K562 (cell line): ENCODE measurements at regions not wholly inside any gene's neighbourhood (a gene's known extent, or its start where the extent isn't known, plus 50 kb on each side); places are given as distances from the start of the nearest gene placed in this dataset.

Source experiments
- ATAC-seq: fragments of 200-7000 bp; cut with Tn5 transposase; 3 replicates; pipeline ENCODE4 v1.9.1; 2020; ENCODE audit warnings: moderate library complexity
- BruUV-seq: library from RNA; stranded (reverse); fragments of 400-500 nt; replicated peaks from 2 replicates; lab custom pipeline; 2021; lab: Mats Ljungman, UMichigan
- CTCF ChIA-PET: fragments of 300-600 bp; formaldehyde crosslinking; extraction: SDS; loops from one replicate; lab custom pipeline; 2021; ENCODE audit warnings: low intra/inter-chr PET ratio; lab: Yijun Ruan, JAX
- POLR2A ChIA-PET: fragments of 300-600, 350-650 bp; sonication (Branson Sonifier 250); formaldehyde crosslinking; extraction: SDS; loops from one replicate; lab custom pipeline; 2021; ENCODE audit warnings: antibody characterized with exemption, inconsistent platforms; lab: Yijun Ruan, JAX
- DNase-seq, 4 experiments: peaks; one replicate each; pipeline versions ENCODE4 v3.0.0 to v3.0.0-alpha.2; 2011 to 2018; ENCODE audit warnings: low spot score in 3 of 4, mixed read lengths in 3 of 4; ENCODE audit errors: extremely low read depth in 1 of 4
- FAIRE-seq: peaks from 2 replicates; lab custom pipeline; 2011; peaks lifted over from hg19 to GRCh38; lab: Jason Lieb, UNC
- H2AFZ ChIP-seq: 2 replicates; pipeline ENCODE4 v1.6.0; 2011; ENCODE audit warnings: low read depth, low read length, control low read depth, inconsistent platforms
- H3K27ac ChIP-seq: fragments of 200-600 bp; 3 replicates; pipeline ENCODE4 v1.8.0; 2011; ENCODE audit warnings: low read depth, mild to moderate bottlenecking, control low read depth, inconsistent platforms, low read length, moderate library complexity, mixed read lengths; ENCODE audit errors: extremely low read depth
- H3K27me3 ChIP-seq, 2 experiments: fragments of 300-600 bp in 1 of 2; 2 replicates in 1 of 2; 3 replicates in 1 of 2; pipeline versions ENCODE4 v1.6.0 to v1.8.0; 2011; ENCODE audit warnings: inconsistent platforms in 2 of 2, low read length in 2 of 2, mild to moderate bottlenecking in 1 of 2, mixed read lengths in 1 of 2, moderate library complexity in 1 of 2; ENCODE audit not compliant: control insufficient read depth in 2 of 2, insufficient read depth in 2 of 2
- H3K36me3 ChIP-seq: fragments of 300-600 bp; 3 replicates; pipeline ENCODE4 v1.8.0; 2011; ENCODE audit warnings: mild to moderate bottlenecking, low read length, inconsistent platforms; ENCODE audit not compliant: control insufficient read depth, insufficient read depth
- H3K4me1 ChIP-seq, 2 experiments: fragments of 200-600 bp in 1 of 2; replicated peaks in 1 of 2; 2 replicates in 1 of 2; 3 replicates in 1 of 2; pipeline versions ENCODE4 v1.5.1 to v1.8.0; 2011; ENCODE audit warnings: inconsistent platforms in 2 of 2, low read length in 2 of 2, mild to moderate bottlenecking in 1 of 2, mixed read lengths in 1 of 2, moderate library complexity in 1 of 2; ENCODE audit not compliant: control insufficient read depth in 2 of 2, insufficient read depth in 2 of 2
- H3K4me2 ChIP-seq: 2 replicates; pipeline ENCODE4 v1.6.1; 2011; ENCODE audit warnings: low read length, control low read depth, inconsistent platforms, mixed read lengths; ENCODE audit not compliant: insufficient read depth
- H3K4me3 ChIP-seq: fragments of 200-600 bp; sonication (generic), shearing (Covaris generic); 2 replicates; pipeline ENCODE4 v1.5.1; 2016; ENCODE audit warnings: control low read depth, inconsistent platforms
- H3K79me2 ChIP-seq: fragments of 200-600 bp; 3 replicates; pipeline ENCODE4 v1.8.0; 2011; ENCODE audit warnings: low read length, inconsistent platforms; ENCODE audit not compliant: control insufficient read depth, insufficient read depth
- H3K9ac ChIP-seq, 2 experiments: 2 replicates each; pipeline versions ENCODE4 v1.6.0 to v1.6.1; 2011; ENCODE audit warnings: low read depth in 2 of 2, low read length in 2 of 2, control low read depth in 1 of 2, inconsistent platforms in 1 of 2, mild to moderate bottlenecking in 1 of 2, mixed read lengths in 1 of 2; ENCODE audit not compliant: insufficient read depth in 1 of 2
- H3K9me1 ChIP-seq: one replicate; pipeline ENCODE4 v1.6.0; 2011; ENCODE audit warnings: inconsistent platforms, mild to moderate bottlenecking, low read length, moderate library complexity; ENCODE audit not compliant: control insufficient read depth, insufficient read depth
- H3K9me3 ChIP-seq: replicated peaks from 2 replicates; pipeline ENCODE4 v1.5.1; 2011; ENCODE audit warnings: low read depth, low read length, inconsistent platforms; ENCODE audit not compliant: control insufficient read depth, insufficient read depth
- H4K20me1 ChIP-seq: replicated peaks from 2 replicates; pipeline ENCODE4 v1.6.1; 2011; ENCODE audit warnings: low read length, inconsistent platforms, mixed read lengths; ENCODE audit not compliant: control insufficient read depth, insufficient read depth
- FOXA1 ChIP-seq: fragments of 450-650 bp; IDR thresholded peaks from 2 replicates; pipeline ENCODE4 v1.6.1; 2016; ENCODE audit warnings: mild to moderate bottlenecking, borderline replicate concordance
- IFI16 ChIP-seq: fragments of 250-450 bp; sonication (Bioruptor Pico); IDR thresholded peaks from 2 replicates; pipeline ENCODE4 v2.1.2; 2022; ENCODE audit warnings: mild to moderate bottlenecking, inconsistent platforms
- JUN ChIP-seq, 2 experiments: sonication (generic) in 1 of 2; formaldehyde crosslinking in 1 of 2; IDR thresholded peaks; 2 replicates each; pipeline versions ENCODE4 v1.6.1 to v1.8.0; 2012 to 2022; ENCODE audit warnings: borderline replicate concordance in 2 of 2, mild to moderate bottlenecking in 2 of 2, improper control_type of control experiment in 1 of 2, low read depth in 1 of 2, low read length in 1 of 2, missing genetic modification reagents in 1 of 2
- NCOA2 ChIP-seq, 2 experiments: fragments of 450-650 bp; IDR thresholded peaks; 2 replicates each; pipeline ENCODE4 v1.6.1; 2018; ENCODE audit warnings: mild to moderate bottlenecking in 2 of 2, moderate library complexity in 1 of 2; ENCODE audit not compliant: partially characterized antibody in 2 of 2
- NR0B1 ChIP-seq: fragments of 450-650 bp; IDR thresholded peaks from one replicate; pipeline ENCODE4 v1.6.1; 2018; ENCODE audit warnings: mild to moderate bottlenecking, moderate library complexity; ENCODE audit not compliant: partially characterized antibody
- NUFIP1 ChIP-seq: fragments of 450-650 bp; IDR thresholded peaks from 2 replicates; pipeline ENCODE4 v1.6.1; 2018; ENCODE audit not compliant: partially characterized antibody
- RBM15 ChIP-seq: fragments of 200-400 bp; formaldehyde crosslinking; IDR thresholded peaks from 2 replicates; pipeline ENCODE4 v1.6.1; 2018; ENCODE audit warnings: mild to moderate bottlenecking, low read length, moderate library complexity; ENCODE audit not compliant: insufficient read depth
- RBM39 ChIP-seq: fragments of 200-400 bp; formaldehyde crosslinking; optimal IDR thresholded peaks from 2 replicates; pipeline ENCODE3; 2018; ENCODE audit warnings: low read depth, low read length
- ZFX ChIP-seq: sonication (generic); formaldehyde crosslinking; IDR thresholded peaks from 2 replicates; pipeline ENCODE4 v1.8.0; 2022; ENCODE audit warnings: mild to moderate bottlenecking, missing genetic modification reagents, moderate library complexity
- ZNF274 ChIP-seq: IDR thresholded peaks from 2 replicates; pipeline ENCODE4 v1.6.1; 2011; ENCODE audit warnings: low read depth, mild to moderate bottlenecking, low read length, moderate library complexity, borderline replicate concordance
- WGBS: fragments of 100-300 bp; shearing (Covaris generic); methylation state at CpG from one replicate; pipeline ENCODE4 v1.1.6; 2016; ENCODE audit warnings: low coverage, mixed read lengths; ENCODE audit not compliant: insufficient coverage; ENCODE audit errors: missing lambda C conversion rate; 5-methylcytosine and 5-hydroxymethylcytosine counted together
- in situ Hi-C: fragments of 300-500 bp; cut with MboI; formaldehyde crosslinking; loops from 4 replicates; pipeline ENCODE4 v1.15.0; 2018; ENCODE audit warnings: inconsistent platforms, mixed read lengths
- intact Hi-C: fragments of 100-400 bp; cut with micrococcal nuclease; formaldehyde crosslinking; loops from 2 replicates; pipeline ENCODE4 v1.14.2; 2022

- no peak for TF ChIP-seq RBM15
Measured at GRCh38 chr4:110270492-110271197, 72.2 kb upstream of the ELOVL6 start (continued).

GRCh38 chr4:110268790-110269189 lies 70.4 kb upstream of the ELOVL6 start:
- intact Hi-C loops: no loop called here
- no peaks in the 10 kb centered on the region for H3K4me1 ChIP-seq

More at GRCh38 chr4:110268790-110269189, 70.4 kb upstream of the ELOVL6 start:
- 55% methylated on average over 5 of the region's 5 CpGs for WGBS
- H3K79me2 ChIP-seq: no peaks in the 10 kb centered on the region
- in situ Hi-C loops: no loop called here
- ATAC-seq (no peak), DNase-seq (no peak)
- H3K36me3 ChIP-seq: no peaks in the 10 kb centered on the region
- ChIA-PET POLR2A (no interaction called here), CTCF (no interaction called here)
- H3K4me3 ChIP-seq: no peak overlapping the region
- no TSS peak for BruUV-seq
- no peak overlapping the region for H2AFZ ChIP-seq
- no peaks in the 10 kb centered on the region for H4K20me1 ChIP-seq
- no peaks in the 10 kb centered on the region for H3K9me3 ChIP-seq
- no peak overlapping the region for H3K9ac ChIP-seq
- H3K4me2 ChIP-seq: no peak overlapping the region
- no peak for TF ChIP-seq NR0B1
- no peak for TF ChIP-seq RBM39
- TF ChIP-seq JUN (IDR thresholded peaks at IDR 0.05; ENCODE audit: borderline replicate concordance, low read depth, low read length): no peak
- no peak for TF ChIP-seq JUN (CRISPR knock-in tag; IDR thresholded peaks at IDR 0.05; ENCODE audit: borderline replicate concordance)
- no peak for TF ChIP-seq FOXA1
- no peak for TF ChIP-seq ZFX (CRISPR knock-in tag)
- TF ChIP-seq IFI16 (CRISPR knock-in tag): no peak
- no peak for TF ChIP-seq NCOA2 (IDR thresholded peaks at IDR 0.05; ENCODE audit: partially characterized antibody in 2 of 2)
- TF ChIP-seq NUFIP1: no peak
- no peak for TF ChIP-seq ZNF274
- TF ChIP-seq, all 486 proteins: peak for 0
- Histone ChIP-seq H3K9me1 (no peaks in the 10 kb centered on the region), H3K27ac (no peak overlapping the region), H3K27me3 (peaks cover 0 to 4% of the 10 kb centered on the region in 2 experiments; a peak in 1 of 5 replicates)
- no peak for FAIRE-seq
